Renal cortex interstitium (tissue), 11 donors: ENCODE measurements at regions not wholly inside any gene's neighbourhood (a gene's known extent, or its start where the extent isn't known, plus 50 kb on each side); places are given as distances from the start of the nearest gene placed in this dataset.
A peak's percentile ranks its signal among the peaks of the same experiment; 100 is the strongest.

Source experiments
- DNase-seq, 11 donors: peaks; one replicate each; pipeline ENCODE4 v3.0.0-alpha.2; 2013; ENCODE audit warnings: low read depth in 9 of 11, low spot score in 4 of 11; ENCODE audit errors: extremely low read depth in 1 of 11

DNA sequence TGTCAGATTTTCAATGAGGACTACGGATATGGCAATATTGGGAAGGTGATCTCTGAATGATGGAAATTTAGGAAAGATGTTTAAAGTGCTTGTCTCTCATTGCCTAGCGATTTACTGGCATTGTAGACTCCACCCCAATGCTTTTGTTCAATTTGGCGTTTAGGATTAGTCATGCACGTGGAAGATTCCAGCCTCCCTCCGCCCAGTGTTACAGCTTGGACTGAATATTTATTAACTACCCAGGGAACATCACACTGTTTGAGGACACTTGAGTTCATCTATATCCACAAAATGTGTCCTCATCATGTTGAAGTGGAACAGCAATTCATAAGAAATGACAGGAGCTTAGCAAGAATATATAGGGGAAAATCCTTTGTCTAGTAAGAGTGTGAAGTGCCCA lies 738.8 kb upstream of the RBFOX1 start:
- no peak for DNase-seq

DNA sequence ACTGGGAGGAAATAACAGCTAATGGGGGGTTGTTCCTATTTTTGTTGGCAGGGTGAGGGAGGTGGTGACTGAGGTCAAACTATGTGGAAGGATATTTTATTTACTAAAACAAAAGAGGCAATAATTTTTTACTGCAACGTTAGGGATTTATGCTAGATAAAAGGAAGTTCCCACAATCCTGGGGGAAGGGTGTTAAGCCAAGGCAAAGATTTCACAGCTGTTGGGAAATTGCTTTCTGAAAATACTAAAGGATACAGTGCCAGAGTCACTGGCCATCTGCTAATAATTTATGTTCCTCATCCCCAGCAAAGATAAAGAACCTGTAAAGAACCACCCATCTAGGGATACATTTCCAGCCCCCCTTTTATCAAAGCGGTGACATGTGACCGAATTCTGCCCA lies 756.0 kb upstream of the RBFOX1 start:
- DNase-seq: peak in 6 of 11 donors; percentile 10 to 45 (median 20)

DNA sequence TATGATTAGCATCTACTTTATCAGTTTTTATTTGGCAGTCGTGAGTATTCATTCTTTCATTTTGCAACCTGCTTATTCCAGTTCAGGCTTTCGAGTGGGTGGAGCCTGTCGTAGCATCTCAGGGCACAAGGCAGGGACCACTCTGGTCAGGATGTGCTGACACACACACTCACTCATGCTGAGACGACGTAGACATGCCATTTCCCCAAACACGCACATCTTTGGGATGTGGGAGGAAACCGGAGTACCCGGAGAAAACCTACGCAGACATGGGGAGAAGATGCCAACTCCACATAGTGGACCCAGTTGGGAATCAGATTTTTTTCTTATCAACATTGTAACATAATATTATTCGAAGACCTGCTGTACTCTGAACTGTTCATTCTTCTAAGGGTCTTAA lies 756.5 kb upstream of the RBFOX1 start:
- no peak for DNase-seq

DNA sequence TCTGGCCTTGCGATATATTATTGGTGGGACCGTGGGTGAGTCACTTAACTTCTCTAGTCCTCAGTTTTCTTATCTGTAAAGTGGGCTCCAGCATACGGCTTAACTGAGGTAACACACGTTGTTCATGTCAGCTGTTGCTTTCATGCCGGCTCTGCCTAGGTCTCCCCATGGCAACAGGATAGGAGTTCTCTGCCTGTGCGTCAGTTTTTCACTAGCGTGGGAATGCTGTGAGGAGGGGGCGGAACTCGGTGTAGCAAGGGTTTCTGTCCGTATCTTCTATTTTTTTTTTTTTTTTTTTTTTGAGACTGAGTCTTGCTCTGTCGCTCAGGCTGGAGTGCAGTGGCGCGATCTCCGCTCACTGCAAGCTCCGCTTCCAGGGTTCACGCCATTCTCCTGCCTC lies 758.5 kb upstream of the RBFOX1 start:
- DNase-seq: no peak

DNA sequence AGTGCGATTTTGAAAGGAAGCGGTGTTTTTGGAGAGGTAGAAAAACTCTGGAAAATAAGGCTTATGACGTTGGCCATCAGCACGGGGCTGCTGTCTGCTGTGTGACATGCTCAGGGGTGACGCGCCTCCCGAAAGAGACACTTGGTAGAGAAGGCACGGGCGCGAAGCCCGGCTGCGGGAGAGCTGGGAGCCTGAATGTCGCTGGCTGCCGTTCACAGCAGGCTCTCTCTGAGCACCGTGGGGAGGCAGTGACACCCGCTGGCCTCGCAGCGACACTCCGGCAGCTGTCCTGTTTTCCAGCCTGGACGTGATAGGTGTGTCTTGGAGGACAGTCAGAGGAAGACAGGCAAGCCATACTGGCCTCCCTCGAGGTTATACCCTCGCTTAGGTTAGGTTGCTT lies 759.1 kb upstream of the RBFOX1 start:
- peak in 7 of 11 donors; percentile 13 to 40 (median 26) for DNase-seq

DNA sequence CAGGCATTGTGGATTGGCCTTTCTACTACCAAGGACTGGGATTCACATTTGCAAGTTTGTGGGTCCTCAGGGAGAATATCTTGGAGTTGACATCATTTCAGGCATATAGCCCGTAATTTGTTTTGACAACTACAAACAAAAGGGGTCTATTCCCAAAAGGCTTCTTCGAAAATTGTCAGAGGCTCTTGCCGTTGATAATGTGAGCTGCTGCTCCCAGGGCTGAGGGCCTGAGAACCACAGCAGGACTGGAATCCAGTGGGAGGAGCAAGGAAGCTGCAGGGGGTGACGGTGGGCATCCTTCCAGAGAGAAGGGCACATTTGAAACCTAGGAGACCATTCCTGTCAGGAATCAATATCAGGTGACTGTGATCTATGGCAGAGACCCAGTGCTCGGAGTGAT lies 761.6 kb upstream of the RBFOX1 start:
- no peak for DNase-seq

DNA sequence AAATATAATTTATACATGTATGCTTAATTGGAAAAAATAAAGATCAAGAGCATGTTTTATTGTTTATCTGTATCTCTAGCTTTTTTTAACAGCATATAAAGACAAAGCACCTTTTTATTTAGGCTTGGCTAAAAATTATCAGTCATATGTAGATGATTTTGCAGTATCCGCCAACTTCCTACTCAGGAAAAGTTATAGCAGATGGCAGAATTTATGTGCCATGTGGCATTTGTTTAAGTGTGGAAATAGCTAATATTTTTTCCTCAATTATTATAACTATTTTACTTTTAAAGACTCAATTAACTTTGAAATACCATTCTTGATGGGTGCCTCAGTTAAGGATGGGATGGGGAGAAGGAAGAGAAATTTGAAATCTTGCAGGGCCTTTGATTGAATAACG lies 762.1 kb upstream of the RBFOX1 start:
- no peak for DNase-seq

DNA sequence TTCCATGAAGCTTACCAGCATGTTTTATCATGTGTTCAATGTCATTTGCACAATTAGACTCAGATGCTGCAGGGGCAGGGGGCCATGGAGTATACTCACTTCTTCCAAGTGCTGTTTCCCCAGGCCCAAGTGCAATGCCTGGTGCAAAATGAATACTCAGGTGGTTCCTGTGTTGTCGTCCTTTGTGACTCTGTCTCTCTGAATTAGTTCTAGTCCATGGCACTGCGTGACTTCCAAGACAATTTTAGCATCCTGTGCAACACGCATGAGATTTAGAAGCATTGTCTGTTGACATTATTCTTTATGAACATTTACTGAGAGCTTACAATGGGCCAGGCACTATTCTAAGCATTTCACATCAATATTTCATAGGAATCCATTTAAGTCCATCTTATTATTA lies 769.7 kb upstream of the RBFOX1 start:
- DNase-seq: no peak

DNA sequence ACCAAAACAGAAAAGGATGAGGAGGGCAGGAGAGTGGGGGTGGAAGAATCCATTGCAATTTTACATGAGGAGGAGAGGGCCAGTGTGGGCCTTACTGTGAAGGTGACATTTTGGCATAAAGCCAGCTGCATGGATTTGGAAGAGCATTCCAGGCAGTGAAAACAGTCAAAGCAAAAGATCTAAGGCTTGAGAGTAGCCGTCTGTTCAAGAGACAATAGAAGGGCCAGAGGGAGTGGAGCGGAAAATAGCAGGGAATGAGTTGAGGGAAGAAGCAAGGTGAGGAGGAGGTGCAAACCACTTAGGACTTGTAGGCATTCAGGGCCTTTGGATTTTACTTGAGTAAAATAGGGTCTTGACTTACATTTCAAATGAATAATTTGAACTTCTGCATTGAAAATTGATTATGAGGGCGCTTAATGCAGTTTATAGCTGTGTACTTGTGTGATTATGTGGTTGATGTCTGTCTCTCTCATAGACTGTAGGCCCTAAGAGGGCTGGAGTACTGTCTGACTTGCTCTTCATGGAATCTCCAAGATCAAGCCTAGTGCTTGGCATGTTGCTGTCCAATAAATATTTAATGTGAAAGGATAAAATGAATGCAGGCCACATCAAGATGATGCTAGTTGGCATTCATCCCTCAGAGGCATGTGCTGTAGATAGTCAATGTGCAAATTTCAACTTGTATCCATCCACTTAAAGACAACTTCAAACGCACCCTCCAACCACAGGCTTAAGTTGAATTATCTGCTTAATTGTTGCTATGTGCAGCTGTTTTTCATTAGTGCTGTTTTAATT lies 772.1 kb upstream of the RBFOX1 start:
- DNase-seq: no peak

DNA sequence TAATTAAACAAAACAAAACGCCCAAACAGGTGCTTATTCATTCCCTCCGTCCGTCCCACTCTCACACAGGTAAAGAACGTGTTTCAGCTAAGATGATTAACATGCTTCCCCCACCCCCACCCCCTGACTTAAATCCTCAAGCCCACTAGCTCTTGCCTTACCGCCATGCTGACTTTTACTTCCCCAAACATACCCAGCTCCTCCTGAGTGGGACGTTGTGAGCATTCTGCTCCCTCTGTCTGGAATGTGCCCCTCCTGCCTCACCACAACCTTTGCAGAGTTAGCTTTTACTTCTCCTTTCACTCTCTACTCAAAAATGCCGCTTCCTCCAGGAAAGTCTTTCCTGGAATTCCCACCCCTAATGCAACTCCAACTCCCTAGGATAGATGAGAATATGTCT lies 774.0 kb upstream of the RBFOX1 start:
- DNase-seq: no peak

DNA sequence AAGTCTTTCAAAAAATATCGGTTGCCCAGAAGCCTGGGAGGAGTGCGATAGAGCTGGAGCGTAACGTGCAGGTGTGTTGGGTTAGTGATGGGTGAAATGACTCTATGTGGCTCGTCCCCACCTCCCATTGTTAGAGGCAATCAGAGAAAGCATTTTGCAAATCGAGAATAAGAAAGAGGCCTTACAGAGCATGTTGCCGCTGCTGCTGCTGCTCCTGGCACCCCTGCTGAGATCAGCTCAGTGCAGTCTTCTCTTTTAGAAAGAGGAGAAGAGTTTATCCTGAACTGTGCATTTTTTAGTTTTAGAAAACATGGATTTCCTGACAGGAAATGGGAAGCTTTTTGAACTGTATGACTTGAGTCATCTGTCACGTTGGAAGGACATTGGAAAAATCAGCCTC lies 774.5 kb upstream of the RBFOX1 start:
- DNase-seq: no peak

DNA sequence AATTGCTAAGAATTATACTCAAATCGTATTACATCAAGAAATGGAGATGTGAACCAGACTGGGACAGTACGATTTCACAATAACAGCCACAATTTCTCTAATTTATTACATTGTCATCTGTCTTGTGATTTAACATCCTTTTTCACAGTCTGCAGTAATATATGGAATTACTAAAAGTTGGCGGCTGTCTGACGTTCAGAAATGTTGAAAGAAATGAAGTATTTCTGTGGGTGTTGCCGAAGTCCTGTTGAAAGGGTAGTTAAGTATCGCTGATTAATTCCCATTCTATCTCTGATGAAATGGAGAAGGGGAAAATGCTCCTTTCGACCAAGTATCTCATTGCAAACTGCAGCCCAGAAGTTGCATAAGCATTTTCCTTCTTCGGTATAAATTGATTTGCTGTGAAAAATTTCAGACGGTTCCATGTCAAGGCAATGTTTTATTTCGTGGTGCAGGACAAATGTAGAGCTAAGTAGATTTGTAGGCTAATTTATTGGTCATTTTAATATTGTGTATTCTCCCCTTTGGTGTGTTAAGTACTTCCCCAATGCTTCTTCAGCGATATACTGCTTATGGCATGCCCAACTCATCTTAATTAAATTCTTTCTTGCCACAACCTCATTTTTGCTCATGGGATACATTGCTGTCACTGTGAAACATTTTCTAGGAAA lies 775.2 kb upstream of the RBFOX1 start:
- no peak for DNase-seq

DNA sequence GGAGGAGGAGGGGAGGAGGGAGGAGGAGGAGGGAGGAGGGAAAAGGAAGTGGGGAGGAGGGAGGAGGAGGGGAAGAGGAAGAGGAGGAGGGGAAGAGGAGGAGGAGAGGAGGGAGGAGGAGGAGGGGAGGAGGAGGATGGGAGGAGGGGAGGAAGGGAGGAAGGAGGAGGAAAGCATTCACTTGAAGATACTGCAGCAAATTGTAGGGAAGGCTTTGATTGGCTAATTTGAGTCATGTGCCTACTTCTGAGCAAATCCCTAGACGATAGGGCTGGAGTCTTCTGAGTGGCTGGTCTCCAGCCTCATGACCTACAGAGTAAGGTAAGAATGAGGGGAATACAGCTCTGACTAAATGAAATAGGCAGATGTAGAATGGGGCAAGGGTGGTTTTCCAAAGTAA lies 783.2 kb upstream of the RBFOX1 start:
- no peak for DNase-seq

DNA sequence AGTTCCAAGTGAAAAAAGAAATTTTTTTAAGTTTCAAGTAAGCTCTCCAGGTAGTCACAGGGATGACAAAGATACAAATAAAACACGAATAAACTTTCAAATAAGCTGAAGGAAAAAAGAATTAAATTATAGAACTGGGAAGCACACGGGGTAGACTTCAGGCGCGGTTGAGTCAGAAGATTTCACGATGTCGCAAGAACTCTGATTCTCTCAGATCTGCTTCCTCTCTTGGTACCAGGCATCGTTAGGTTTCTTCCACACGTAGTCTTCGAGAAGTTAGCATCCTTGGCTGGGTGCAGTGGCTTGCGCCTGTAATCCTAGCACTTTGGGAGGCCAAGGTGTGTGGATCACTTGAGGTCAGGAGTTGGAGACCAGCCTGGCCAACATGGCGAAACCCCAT lies 784.1 kb upstream of the RBFOX1 start:
- DNase-seq: no peak

DNA sequence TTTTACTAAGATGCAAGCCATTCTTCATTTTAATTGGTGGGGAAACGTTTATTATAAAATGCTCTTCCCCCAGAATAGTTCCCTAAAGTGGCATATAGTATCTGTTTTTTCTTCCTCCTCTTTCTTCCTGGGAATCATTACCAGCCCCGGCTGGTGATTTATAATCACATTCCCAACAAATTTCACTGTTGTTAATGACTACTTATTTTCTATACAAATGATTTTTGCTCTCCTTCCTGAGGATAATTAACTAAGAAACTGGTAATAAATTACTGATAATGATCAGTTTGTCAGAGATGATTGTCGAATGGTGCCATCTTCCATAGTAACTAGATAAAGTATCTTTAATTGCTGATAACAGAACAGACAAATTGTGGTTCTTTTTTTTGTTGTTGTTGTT lies 785.5 kb upstream of the RBFOX1 start:
- DNase-seq: no peak

DNA sequence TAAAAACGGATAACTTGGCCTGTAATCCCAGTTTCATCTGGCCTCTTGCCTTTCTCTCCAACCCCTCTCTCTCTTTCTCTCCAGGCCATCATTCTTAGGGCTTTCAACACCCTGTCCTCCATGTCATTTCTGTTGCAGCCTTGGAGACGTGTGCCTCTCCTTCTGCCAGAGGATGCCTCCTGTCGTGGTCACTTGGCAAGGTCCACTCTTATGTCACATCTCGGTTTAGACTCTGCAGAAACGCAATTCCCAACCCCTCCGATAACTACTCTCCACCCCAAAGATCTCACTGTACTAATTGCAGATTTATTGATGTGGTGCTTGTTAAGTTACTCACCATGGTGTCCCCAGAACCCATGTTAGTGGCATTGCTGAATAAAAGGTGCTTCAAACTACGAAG lies 787.3 kb upstream of the RBFOX1 start:
- no peak for DNase-seq

DNA sequence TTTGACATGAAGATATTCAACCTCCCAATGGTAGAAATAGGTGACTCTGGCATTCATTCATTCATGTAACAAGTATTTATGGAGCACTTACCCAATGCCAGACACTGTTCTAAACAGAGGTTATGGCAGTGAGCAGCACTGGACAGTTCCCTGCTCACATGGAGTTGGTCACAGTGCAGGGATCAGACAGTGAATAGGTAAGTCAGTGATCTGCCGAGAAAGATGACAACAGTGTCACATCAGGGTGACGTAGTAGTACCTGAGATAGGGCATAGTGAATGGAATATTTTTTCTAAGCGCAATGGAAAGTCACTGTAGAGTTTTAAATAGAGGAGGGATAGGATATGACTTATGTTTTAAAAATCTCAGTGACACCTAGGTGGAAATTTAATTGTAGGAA lies 791.4 kb upstream of the RBFOX1 start:
- no peak for DNase-seq

DNA sequence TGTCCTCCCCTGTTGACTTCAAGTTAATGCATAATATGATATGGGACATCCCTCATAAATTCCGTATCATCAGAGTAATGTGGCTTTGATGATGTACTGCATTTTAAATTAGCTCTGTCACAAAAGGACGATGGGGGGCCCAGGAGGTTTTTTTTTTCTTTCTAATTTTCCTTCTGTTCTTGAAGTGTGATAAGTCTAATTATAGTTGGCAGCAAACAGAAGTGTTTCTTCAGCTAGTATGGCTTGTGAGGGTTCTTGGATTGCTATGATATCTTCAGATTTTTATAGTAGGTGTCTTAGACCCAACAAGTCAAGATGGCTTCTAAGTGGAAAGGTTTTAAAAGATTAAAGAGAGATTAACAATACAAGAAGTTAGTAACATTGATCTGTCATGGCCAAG lies 796.2 kb upstream of the RBFOX1 start:
- DNase-seq: no peak

DNA sequence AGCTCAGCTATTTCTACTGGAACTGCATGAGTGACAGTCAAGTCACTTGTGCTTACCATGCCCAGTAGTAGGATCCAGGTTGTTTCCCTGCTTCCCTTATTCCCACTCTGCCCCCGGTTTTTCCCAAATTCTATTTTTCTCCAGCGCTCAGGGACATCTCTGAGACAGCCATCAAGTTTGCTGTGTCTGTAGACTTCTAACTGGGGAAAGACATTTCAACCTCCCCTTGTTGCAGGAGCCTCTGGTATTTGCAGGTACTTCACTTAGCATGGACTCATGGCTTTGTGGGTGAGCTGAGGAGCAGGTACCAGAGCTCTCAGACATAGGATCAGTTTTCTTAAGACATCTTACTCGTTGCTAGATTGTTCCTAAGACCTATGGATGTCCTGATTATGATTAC lies 801.6 kb upstream of the RBFOX1 start:
- DNase-seq: no peak

DNA sequence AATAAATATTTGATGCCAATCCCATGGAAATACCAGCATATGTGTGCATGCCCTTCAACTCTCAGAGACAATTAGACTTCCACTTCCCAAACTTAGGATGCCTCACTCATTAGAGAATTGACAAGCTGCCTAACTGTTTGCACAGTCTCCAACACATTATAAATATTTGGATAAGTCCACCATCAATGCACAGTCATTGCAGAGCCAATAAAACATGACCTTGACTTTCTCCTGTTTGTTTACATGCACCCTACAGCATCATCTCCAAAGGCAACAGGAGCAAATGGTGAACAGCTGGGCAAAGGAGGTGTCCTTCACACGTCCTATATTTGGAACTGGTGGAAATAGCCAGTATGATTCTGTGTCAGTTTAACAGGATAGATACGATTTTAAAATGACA lies 804.4 kb upstream of the RBFOX1 start:
- no peak for DNase-seq

DNA sequence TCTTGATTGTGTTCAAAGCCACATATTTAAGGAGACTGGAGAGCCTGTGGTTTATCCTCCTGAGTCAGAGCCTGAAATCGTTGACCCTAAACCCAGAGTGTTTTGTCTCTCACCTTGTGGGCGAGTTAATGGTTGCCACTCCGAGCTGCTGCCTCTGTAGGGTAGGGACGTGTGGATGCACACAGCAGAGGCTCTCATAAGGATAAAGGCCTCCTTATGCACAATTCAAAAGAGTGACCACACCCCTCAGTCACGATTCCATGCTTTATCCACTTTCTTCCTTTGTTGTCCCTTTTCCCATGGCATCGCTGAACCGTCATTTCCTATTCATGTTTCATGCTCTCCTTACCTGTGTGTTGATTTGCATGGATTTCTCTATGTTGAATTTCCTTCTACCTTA lies 805.0 kb upstream of the RBFOX1 start:
- DNase-seq: no peak
